ENCODE measurements at regions not wholly inside any gene's neighbourhood (a gene's known extent, or its start where the extent isn't known, plus 50 kb on each side); places are given as distances from the start of the nearest gene placed in this dataset.

- no peak for TF ChIP-seq CTCF (IDR thresholded peaks at IDR 0.05; ENCODE audit: low read depth, low read length)
Measured at GRCh38 chr10:47095211-47095610, 184.0 kb downstream of the PTPN20 start.

GRCh38 chr10:47095848-47096612, 184.8 kb downstream of the PTPN20 start:
- no peak overlapping the region for H3K4me3 ChIP-seq (ENCODE audit: low read depth, low read length)
- TF ChIP-seq CTCF (IDR thresholded peaks at IDR 0.05; ENCODE audit: low read depth, low read length): no peak

More at GRCh38 chr10:47095211-47095610, 184.0 kb downstream of the PTPN20 start:
- no peak overlapping the region for H3K4me3 ChIP-seq (ENCODE audit: low read depth, low read length)

GRCh38 chr10:47098238-47098637, 187.0 kb downstream of the PTPN20 start:
- TF ChIP-seq CTCF (IDR thresholded peaks at IDR 0.05; ENCODE audit: low read depth, low read length): no peak
- H3K4me3 ChIP-seq (ENCODE audit: low read depth, low read length): no peak overlapping the region

GRCh38 chr10:47098964-47099363, 187.7 kb downstream of the PTPN20 start:
- TF ChIP-seq CTCF (IDR thresholded peaks at IDR 0.05; ENCODE audit: low read depth, low read length): no peak
- no peak overlapping the region for H3K4me3 ChIP-seq (ENCODE audit: low read depth, low read length)

- TF ChIP-seq CTCF (IDR thresholded peaks at IDR 0.05; ENCODE audit: low read depth, low read length): no peak
- H3K4me3 ChIP-seq (ENCODE audit: low read depth, low read length): no peak overlapping the region
Measured at GRCh38 chr10:47099474-47099873, 188.2 kb downstream of the PTPN20 start.

- no peak overlapping the region for H3K4me3 ChIP-seq (ENCODE audit: low read depth, low read length)
- TF ChIP-seq CTCF (IDR thresholded peaks at IDR 0.05; ENCODE audit: low read depth, low read length): no peak
Measured at GRCh38 chr10:47101196-47101595, 190.0 kb downstream of the PTPN20 start.

GRCh38 chr10:47101807-47102206, 190.6 kb downstream of the PTPN20 start:
- no peak for TF ChIP-seq CTCF (IDR thresholded peaks at IDR 0.05; ENCODE audit: low read depth, low read length)

More at GRCh38 chr10:47101807-47102206, 190.6 kb downstream of the PTPN20 start:
- no peak overlapping the region for H3K4me3 ChIP-seq (ENCODE audit: low read depth, low read length)

Measured in WI38 (cell line).